ENCODE measurements at regions not wholly inside any gene's neighbourhood (a gene's known extent, or its start where the extent isn't known, plus 50 kb on each side); places are given as distances from the start of the nearest gene placed in this dataset.

DNA sequence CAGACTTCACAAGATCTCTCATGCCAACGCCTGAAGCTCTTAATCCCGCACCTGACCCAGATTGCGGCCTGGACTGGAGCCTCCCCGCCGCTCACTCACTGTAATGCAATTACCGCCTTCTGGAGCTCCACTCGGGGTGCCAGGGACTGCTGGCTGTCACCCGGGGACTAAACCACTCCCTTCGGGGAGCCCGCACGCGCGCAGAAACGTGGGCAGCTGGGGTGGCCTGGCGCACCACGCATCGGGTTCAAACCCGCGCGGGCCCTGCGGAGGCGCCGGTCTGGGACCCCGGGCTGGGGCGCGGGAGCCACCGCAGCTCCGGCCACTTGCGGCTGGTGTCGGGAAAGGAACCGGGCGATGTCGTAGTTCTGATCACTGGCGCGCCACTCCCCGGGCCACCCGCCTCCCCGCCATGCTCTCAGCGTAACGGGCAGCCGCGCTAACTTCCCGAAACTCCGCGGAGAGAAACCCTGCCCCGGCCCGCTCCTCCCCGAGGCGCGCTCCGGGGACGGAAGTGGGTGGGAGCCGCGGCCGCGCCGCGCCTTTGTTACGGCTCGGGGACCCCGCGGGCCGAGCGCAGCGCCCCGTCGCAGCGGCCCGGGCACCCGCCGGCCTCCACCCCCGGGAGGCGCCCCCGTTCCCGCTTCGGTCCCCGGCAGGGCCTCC is 100.3 kb upstream of the SVIL start:
- TF ChIP-seq, protein P1, sequence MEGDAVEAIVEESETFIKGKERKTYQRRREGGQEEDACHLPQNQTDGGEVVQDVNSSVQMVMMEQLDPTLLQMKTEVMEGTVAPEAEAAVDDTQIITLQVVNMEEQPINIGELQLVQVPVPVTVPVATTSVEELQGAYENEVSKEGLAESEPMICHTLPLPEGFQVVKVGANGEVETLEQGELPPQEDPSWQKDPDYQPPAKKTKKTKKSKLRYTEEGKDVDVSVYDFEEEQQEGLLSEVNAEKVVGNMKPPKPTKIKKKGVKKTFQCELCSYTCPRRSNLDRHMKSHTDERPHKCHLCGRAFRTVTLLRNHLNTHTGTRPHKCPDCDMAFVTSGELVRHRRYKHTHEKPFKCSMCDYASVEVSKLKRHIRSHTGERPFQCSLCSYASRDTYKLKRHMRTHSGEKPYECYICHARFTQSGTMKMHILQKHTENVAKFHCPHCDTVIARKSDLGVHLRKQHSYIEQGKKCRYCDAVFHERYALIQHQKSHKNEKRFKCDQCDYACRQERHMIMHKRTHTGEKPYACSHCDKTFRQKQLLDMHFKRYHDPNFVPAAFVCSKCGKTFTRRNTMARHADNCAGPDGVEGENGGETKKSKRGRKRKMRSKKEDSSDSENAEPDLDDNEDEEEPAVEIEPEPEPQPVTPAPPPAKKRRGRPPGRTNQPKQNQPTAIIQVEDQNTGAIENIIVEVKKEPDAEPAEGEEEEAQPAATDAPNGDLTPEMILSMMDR (IDR thresholded peaks at IDR 0.05) = no peak
- no peak for TF ChIP-seq POLR2A (IDR thresholded peaks at IDR 0.05)
